LNCaP clone FGC (cell line): ENCODE measurements at regions not wholly inside any gene's neighbourhood (a gene's known extent, or its start where the extent isn't known, plus 50 kb on each side); places are given as distances from the start of the nearest gene placed in this dataset.
"Not testable (repeated sequence)": the region's sequence is repeated elsewhere in the genome, so short reads cannot be mapped to it uniquely, and the experiment has no call there.

ENCODE experiments used
- DNase-seq: peaks from one replicate; pipeline ENCODE4 v3.0.0-alpha.2; 2011; ENCODE audit warnings: low read depth
- H3K4me3 ChIP-seq: 2 replicates; pipeline ENCODE4 v1.5.1; 2011; ENCODE audit warnings: mild to moderate bottlenecking, low read depth, low read length, control low read depth
- TF ChIP-seq, protein P1 (sequence below): IDR thresholded peaks from 2 replicates; pipeline ENCODE4 v1.5.1; 2012; ENCODE audit warnings: mild to moderate bottlenecking; ENCODE audit not compliant: control insufficient read depth, insufficient read depth; ENCODE audit errors: extremely low read depth

DNA sequence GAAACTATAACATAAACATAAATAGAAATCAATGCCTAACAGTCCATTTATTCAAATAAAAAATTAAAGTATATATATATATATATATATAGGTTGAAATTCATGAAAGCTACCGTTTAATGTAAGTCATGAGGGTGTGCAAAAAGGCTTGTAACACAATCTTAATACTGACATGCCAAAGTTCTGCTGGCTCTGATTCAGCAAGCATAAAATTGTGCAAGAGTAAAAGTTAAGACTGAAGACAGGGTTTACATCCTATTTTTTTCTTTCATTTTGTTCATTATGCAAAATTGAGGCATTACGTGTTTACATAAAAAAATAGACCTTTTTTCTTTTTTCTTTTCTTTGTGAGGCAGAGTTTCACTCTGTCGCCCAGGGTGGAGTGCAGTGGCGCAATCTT lies 984.2 kb downstream of the FSCB start:
- DNase-seq, result no peak
- no peak overlapping the region for H3K4me3 ChIP-seq
- TF ChIP-seq, protein P1, sequence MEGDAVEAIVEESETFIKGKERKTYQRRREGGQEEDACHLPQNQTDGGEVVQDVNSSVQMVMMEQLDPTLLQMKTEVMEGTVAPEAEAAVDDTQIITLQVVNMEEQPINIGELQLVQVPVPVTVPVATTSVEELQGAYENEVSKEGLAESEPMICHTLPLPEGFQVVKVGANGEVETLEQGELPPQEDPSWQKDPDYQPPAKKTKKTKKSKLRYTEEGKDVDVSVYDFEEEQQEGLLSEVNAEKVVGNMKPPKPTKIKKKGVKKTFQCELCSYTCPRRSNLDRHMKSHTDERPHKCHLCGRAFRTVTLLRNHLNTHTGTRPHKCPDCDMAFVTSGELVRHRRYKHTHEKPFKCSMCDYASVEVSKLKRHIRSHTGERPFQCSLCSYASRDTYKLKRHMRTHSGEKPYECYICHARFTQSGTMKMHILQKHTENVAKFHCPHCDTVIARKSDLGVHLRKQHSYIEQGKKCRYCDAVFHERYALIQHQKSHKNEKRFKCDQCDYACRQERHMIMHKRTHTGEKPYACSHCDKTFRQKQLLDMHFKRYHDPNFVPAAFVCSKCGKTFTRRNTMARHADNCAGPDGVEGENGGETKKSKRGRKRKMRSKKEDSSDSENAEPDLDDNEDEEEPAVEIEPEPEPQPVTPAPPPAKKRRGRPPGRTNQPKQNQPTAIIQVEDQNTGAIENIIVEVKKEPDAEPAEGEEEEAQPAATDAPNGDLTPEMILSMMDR, result no peak

DNA sequence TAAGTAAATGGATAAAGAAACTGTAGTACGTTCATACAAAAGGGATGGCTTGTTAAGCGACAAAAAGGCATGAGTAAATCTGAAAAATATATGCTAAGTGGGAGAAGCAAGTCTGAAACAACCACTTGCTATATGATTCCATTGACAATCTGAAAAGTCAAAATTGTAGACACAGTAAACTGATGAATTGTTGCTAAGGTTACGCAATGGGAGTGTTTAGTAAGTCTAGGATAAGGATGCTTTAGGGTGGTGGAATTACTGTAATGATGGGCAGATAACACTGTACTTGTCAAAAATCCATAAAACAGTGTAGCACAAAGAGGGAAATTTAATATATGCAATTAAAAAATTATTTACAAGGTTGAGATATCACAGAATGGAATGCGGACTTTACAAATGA lies 984.9 kb downstream of the FSCB start:
- no peak overlapping the region for H3K4me3 ChIP-seq
- TF ChIP-seq, protein P1, result no peak
- no peak for DNase-seq

DNA sequence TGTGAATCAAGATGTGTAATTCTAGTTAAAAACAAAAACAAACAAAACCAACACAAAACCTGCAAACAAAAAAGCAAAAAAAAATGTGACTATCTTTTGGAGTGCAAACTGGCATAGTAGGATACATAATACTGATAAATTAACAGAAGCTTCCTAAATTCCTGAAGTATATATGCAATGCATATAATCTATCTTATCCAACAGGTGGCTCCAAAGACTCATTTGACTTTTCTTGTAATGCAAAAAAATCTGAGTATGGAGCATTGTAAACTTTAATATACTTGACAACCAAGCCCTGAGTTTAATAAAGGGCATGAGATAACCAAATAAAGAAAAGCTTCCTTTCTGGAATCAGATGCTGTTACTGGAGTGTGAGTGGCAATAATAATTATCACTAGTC lies 1003.6 kb downstream of the FSCB start:
- TF ChIP-seq, protein P1, result peak; percentile 59
- H3K4me3 ChIP-seq, result no peak overlapping the region
- DNase-seq, result peak; percentile 49

DNA sequence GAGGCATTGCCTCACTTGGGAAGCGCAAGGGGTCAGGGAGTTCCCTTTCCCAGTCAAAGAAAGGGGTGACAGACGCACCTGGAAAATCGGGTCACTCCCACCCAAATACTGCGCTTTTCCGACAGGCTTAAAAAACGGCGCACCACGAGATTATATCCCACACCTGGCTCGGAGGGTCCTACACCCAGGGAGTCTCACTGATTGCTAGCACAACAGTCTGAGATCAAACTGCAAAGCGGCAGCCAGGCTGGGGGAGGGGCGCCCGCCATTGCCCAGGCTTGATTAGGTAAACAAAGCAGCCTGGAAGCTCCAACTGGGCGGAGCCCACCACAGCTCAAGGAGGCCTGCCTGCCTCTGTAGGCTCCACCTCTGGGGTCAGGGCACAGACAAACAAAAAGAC lies 1014.7 kb downstream of the FSCB start:
- not testable (repeated sequence) for H3K4me3 ChIP-seq, DNase-seq

DNA sequence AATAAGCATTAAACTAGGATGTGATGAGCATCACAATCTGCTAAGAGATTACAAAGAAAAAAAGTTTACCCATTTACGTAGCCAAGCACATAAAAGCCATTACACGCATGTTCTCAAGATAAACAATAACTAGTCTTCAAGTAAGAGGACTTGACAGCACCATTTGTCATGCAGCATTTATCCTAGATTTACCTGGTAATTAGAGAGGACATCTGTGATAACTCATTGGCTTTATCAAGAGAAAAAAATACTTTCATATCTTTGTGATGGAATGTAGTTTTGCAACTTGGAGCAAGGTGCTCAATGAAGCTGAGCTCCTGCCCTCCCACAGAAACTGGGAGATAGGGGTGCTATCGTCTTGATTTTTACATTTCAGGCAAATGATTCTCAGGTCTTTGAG lies 1023.7 kb downstream of the FSCB start:
- TF ChIP-seq, protein P1, result no peak
- DNase-seq, result no peak
- no peak overlapping the region for H3K4me3 ChIP-seq

DNA sequence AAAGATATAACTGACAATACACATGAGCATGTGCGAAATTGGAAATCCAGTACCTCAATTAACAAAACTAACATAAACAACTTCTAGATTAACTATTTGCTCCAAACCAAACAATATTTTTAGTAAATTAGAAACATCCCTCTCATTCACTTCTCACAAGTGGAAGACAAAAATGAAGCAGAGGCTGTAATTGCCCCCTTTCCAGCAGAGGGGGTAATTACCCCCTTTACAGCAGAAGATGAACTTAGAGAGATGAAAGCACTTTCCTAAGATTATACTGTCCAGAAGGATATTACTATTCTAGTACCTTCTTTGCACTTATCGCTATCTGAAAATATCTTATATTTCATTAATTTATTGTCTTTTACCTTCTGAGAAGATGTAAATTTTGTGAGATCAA lies 1025.2 kb downstream of the FSCB start:
- H3K4me3 ChIP-seq, result no peak overlapping the region
- TF ChIP-seq, protein P1, result no peak
- DNase-seq, result no peak

DNA sequence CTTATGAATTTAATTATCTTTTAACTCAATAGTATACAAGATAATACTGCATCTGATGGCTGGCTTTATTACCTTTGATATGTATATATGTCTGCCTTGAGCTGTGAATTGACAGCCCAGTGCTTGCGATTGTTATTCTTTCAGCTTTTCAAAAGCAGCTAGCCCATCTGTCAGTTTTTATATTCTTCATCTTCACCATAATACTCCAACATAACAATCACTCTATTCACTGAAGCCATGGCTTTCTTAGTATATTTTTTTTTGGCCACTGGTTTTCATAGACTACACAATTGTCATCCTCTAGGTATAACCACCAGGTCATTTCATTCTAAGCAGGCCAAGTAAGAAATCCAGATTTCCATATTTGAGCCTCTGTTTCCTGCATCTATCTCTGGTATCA lies 1026.1 kb downstream of the FSCB start:
- no peak for DNase-seq
- TF ChIP-seq, protein P1, result no peak
- H3K4me3 ChIP-seq, result no peak overlapping the region

DNA sequence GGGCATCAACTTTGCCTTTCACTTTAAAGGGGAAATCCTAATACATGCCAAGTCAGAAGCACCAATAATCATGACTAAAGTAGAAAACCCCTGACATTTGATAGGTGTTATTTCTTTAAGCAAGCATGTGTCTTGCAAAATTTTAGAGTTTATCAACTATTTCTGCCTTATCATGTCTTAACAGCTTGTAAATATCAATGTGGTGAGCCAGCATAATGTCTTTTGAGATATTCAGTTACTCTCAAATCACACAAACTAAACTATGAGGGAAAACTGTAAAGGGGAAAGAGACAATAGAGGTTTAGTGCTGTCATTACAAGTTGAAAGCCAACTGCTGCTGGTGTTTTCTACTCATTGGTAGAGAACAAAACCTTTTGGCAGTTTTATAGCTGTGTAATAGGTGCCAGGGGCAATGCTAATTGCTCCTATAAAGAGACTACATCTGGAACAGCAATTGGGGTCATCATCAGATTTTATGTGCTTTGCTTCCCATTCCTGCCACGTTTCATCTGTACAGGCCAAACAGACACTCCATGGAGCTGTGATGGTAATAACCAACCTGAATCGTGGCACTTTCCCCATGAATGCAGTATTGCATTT lies 1027.4 kb downstream of the FSCB start:
- TF ChIP-seq, protein P1, result no peak
- no peak overlapping the region for H3K4me3 ChIP-seq
- DNase-seq, result no peak
